Uterus (tissue), 2 donors: ENCODE measurements at regions not wholly inside any gene's neighbourhood (a gene's known extent, or its start where the extent isn't known, plus 50 kb on each side); places are given as distances from the start of the nearest gene placed in this dataset.

Source experiments
- POLR2A ChIP-seq, 2 donors: fragments of 450-650 bp; IDR thresholded peaks; one replicate each; pipeline ENCODE4 v1.6.1; 2016; ENCODE audit warnings: antibody characterized with exemption in 2 of 2, mild to moderate bottlenecking in 1 of 2, moderate library complexity in 1 of 2
- TF ChIP-seq, protein P1 (sequence below), 4 experiments: fragments of 200-600 bp in 2 of 4; fragments of 450-650 bp in 2 of 4; sonication (generic) in 2 of 4; IDR thresholded peaks; one replicate each; pipeline ENCODE4 v1.5.1; 2016 to 2019; ENCODE audit warnings: antibody characterized with exemption in 4 of 4, mild to moderate bottlenecking in 2 of 4, moderate library complexity in 1 of 4

- TF ChIP-seq, protein P1, sequence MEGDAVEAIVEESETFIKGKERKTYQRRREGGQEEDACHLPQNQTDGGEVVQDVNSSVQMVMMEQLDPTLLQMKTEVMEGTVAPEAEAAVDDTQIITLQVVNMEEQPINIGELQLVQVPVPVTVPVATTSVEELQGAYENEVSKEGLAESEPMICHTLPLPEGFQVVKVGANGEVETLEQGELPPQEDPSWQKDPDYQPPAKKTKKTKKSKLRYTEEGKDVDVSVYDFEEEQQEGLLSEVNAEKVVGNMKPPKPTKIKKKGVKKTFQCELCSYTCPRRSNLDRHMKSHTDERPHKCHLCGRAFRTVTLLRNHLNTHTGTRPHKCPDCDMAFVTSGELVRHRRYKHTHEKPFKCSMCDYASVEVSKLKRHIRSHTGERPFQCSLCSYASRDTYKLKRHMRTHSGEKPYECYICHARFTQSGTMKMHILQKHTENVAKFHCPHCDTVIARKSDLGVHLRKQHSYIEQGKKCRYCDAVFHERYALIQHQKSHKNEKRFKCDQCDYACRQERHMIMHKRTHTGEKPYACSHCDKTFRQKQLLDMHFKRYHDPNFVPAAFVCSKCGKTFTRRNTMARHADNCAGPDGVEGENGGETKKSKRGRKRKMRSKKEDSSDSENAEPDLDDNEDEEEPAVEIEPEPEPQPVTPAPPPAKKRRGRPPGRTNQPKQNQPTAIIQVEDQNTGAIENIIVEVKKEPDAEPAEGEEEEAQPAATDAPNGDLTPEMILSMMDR (IDR thresholded peaks at IDR 0.05), result no peak
- no peak for TF ChIP-seq POLR2A (IDR thresholded peaks at IDR 0.05)
These were observed 203.7 kb upstream of the UMPS start for GRCh38 chr3:124526601-124527000.
